ENCODE measurements at regions not wholly inside any gene's neighbourhood (a gene's known extent, or its start where the extent isn't known, plus 50 kb on each side); places are given as distances from the start of the nearest gene placed in this dataset.

- H3K9me3 ChIP-seq (ENCODE audit: control insufficient read depth in 2 of 2, low read length in 2 of 2) = no peaks in the 10 kb centered on the region
- no peak overlapping the region for H3K9ac ChIP-seq (ENCODE audit: low read length in 2 of 2)
- H3K27me3 ChIP-seq (ENCODE audit: control insufficient read depth in 1 of 2, insufficient read depth in 2 of 2, low read length in 2 of 2) = no peaks in the 10 kb centered on the region
- H3K4me3 ChIP-seq (ENCODE audit: low read length in 2 of 2) = no peak overlapping the region
- H3K27ac ChIP-seq (ENCODE audit: low read length) = no peak overlapping the region
- H3K36me3 ChIP-seq (ENCODE audit: control insufficient read depth in 2 of 2, insufficient read depth in 2 of 2, low read length in 2 of 2) = no peaks in the 10 kb centered on the region
- no peaks in the 10 kb centered on the region for H3K4me1 ChIP-seq (ENCODE audit: control insufficient read depth, insufficient read depth, low read length)
Observed at GRCh38 chr1:199155166-199156019, 516.6 kb downstream of the PTPRC start.

- Histone ChIP-seq H3K27ac (ENCODE audit: low read length) (no peak overlapping the region), H3K9me3 (ENCODE audit: control insufficient read depth in 2 of 2, low read length in 2 of 2) (no peaks in the 10 kb centered on the region), H3K4me3 (ENCODE audit: low read length in 2 of 2) (no peak overlapping the region), H3K27me3 (ENCODE audit: control insufficient read depth in 1 of 2, insufficient read depth in 2 of 2, low read length in 2 of 2) (no peaks in the 10 kb centered on the region), H3K36me3 (ENCODE audit: control insufficient read depth in 2 of 2, insufficient read depth in 2 of 2, low read length in 2 of 2) (no peaks in the 10 kb centered on the region), H3K4me1 (ENCODE audit: control insufficient read depth, insufficient read depth, low read length) (no peaks in the 10 kb centered on the region), H3K9ac (ENCODE audit: low read length in 2 of 2) (no peak overlapping the region)
Observed at GRCh38 chr1:199157494-199157893, 518.7 kb downstream of the PTPRC start.

GRCh38 chr1:199160521-199161318, 521.9 kb downstream of the PTPRC start:
- Histone ChIP-seq H3K9ac (ENCODE audit: low read length in 2 of 2) (no peak overlapping the region), H3K27ac (ENCODE audit: low read length) (no peak overlapping the region), H3K36me3 (ENCODE audit: control insufficient read depth in 2 of 2, insufficient read depth in 2 of 2, low read length in 2 of 2) (no peaks in the 10 kb centered on the region), H3K4me3 (ENCODE audit: low read length in 2 of 2) (no peak overlapping the region), H3K27me3 (ENCODE audit: control insufficient read depth in 1 of 2, insufficient read depth in 2 of 2, low read length in 2 of 2) (no peaks in the 10 kb centered on the region), H3K9me3 (ENCODE audit: control insufficient read depth in 2 of 2, low read length in 2 of 2) (no peaks in the 10 kb centered on the region), H3K4me1 (ENCODE audit: control insufficient read depth, insufficient read depth, low read length) (no peaks in the 10 kb centered on the region)

- no peaks in the 10 kb centered on the region for H3K36me3 ChIP-seq (ENCODE audit: control insufficient read depth in 2 of 2, insufficient read depth in 2 of 2, low read length in 2 of 2)
- no peaks in the 10 kb centered on the region for H3K27me3 ChIP-seq (ENCODE audit: control insufficient read depth in 1 of 2, insufficient read depth in 2 of 2, low read length in 2 of 2)
- no peak overlapping the region for H3K9ac ChIP-seq (ENCODE audit: low read length in 2 of 2)
- H3K27ac ChIP-seq (ENCODE audit: low read length) = no peak overlapping the region
- no peaks in the 10 kb centered on the region for H3K9me3 ChIP-seq (ENCODE audit: control insufficient read depth in 2 of 2, low read length in 2 of 2)
- H3K4me3 ChIP-seq (ENCODE audit: low read length in 2 of 2) = no peak overlapping the region
- no peaks in the 10 kb centered on the region for H3K4me1 ChIP-seq (ENCODE audit: control insufficient read depth, insufficient read depth, low read length)
Observed at GRCh38 chr1:199161319-199161680, 522.5 kb downstream of the PTPRC start.

- no peak overlapping the region for H3K4me3 ChIP-seq (ENCODE audit: low read length in 2 of 2)
- no peaks in the 10 kb centered on the region for H3K36me3 ChIP-seq (ENCODE audit: control insufficient read depth in 2 of 2, insufficient read depth in 2 of 2, low read length in 2 of 2)
- no peaks in the 10 kb centered on the region for H3K27me3 ChIP-seq (ENCODE audit: control insufficient read depth in 1 of 2, insufficient read depth in 2 of 2, low read length in 2 of 2)
- no peaks in the 10 kb centered on the region for H3K4me1 ChIP-seq (ENCODE audit: control insufficient read depth, insufficient read depth, low read length)
- no peak overlapping the region for H3K9ac ChIP-seq (ENCODE audit: low read length in 2 of 2)
- H3K9me3 ChIP-seq (ENCODE audit: control insufficient read depth in 2 of 2, low read length in 2 of 2) = no peaks in the 10 kb centered on the region
- no peak overlapping the region for H3K27ac ChIP-seq (ENCODE audit: low read length)
Observed at GRCh38 chr1:199161766-199162303, 523.0 kb downstream of the PTPRC start.

- H3K4me1 ChIP-seq (ENCODE audit: control insufficient read depth, insufficient read depth, low read length) = no peaks in the 10 kb centered on the region
- H3K9me3 ChIP-seq (ENCODE audit: control insufficient read depth in 2 of 2, low read length in 2 of 2) = no peaks in the 10 kb centered on the region
- H3K27me3 ChIP-seq (ENCODE audit: control insufficient read depth in 1 of 2, insufficient read depth in 2 of 2, low read length in 2 of 2) = no peaks in the 10 kb centered on the region
- H3K36me3 ChIP-seq (ENCODE audit: control insufficient read depth in 2 of 2, insufficient read depth in 2 of 2, low read length in 2 of 2) = no peaks in the 10 kb centered on the region
- no peak overlapping the region for H3K4me3 ChIP-seq (ENCODE audit: low read length in 2 of 2)
- H3K27ac ChIP-seq (ENCODE audit: low read length) = no peak overlapping the region
- no peak overlapping the region for H3K9ac ChIP-seq (ENCODE audit: low read length in 2 of 2)
Observed at GRCh38 chr1:199163267-199163666, 524.4 kb downstream of the PTPRC start.

- Histone ChIP-seq H3K4me3 (ENCODE audit: low read length in 2 of 2) (no peak overlapping the region), H3K27ac (ENCODE audit: low read length) (no peak overlapping the region), H3K9ac (ENCODE audit: low read length in 2 of 2) (no peak overlapping the region), H3K36me3 (ENCODE audit: control insufficient read depth in 2 of 2, insufficient read depth in 2 of 2, low read length in 2 of 2) (no peaks in the 10 kb centered on the region), H3K9me3 (ENCODE audit: control insufficient read depth in 2 of 2, low read length in 2 of 2) (no peaks in the 10 kb centered on the region), H3K4me1 (ENCODE audit: control insufficient read depth, insufficient read depth, low read length) (no peaks in the 10 kb centered on the region), H3K27me3 (ENCODE audit: control insufficient read depth in 1 of 2, insufficient read depth in 2 of 2, low read length in 2 of 2) (no peaks in the 10 kb centered on the region)
Observed at GRCh38 chr1:199163670-199164069, 524.8 kb downstream of the PTPRC start.

GRCh38 chr1:199167460-199167859, 528.6 kb downstream of the PTPRC start:
- Histone ChIP-seq H3K27me3 (ENCODE audit: control insufficient read depth in 1 of 2, insufficient read depth in 2 of 2, low read length in 2 of 2) (no peaks in the 10 kb centered on the region), H3K27ac (ENCODE audit: low read length) (no peak overlapping the region), H3K9me3 (ENCODE audit: control insufficient read depth in 2 of 2, low read length in 2 of 2) (no peaks in the 10 kb centered on the region), H3K9ac (ENCODE audit: low read length in 2 of 2) (no peak overlapping the region), H3K36me3 (ENCODE audit: control insufficient read depth in 2 of 2, insufficient read depth in 2 of 2, low read length in 2 of 2) (no peaks in the 10 kb centered on the region), H3K4me3 (ENCODE audit: low read length in 2 of 2) (no peak overlapping the region), H3K4me1 (ENCODE audit: control insufficient read depth, insufficient read depth, low read length) (no peaks in the 10 kb centered on the region)

- Histone ChIP-seq H3K27me3 (ENCODE audit: control insufficient read depth in 1 of 2, insufficient read depth in 2 of 2, low read length in 2 of 2) (no peaks in the 10 kb centered on the region), H3K36me3 (ENCODE audit: control insufficient read depth in 2 of 2, insufficient read depth in 2 of 2, low read length in 2 of 2) (no peaks in the 10 kb centered on the region), H3K9ac (ENCODE audit: low read length in 2 of 2) (no peak overlapping the region), H3K4me3 (ENCODE audit: low read length in 2 of 2) (no peak overlapping the region), H3K27ac (ENCODE audit: low read length) (no peak overlapping the region), H3K9me3 (ENCODE audit: control insufficient read depth in 2 of 2, low read length in 2 of 2) (no peaks in the 10 kb centered on the region), H3K4me1 (ENCODE audit: control insufficient read depth, insufficient read depth, low read length) (no peaks in the 10 kb centered on the region)
Observed at GRCh38 chr1:199168888-199169585, 530.2 kb downstream of the PTPRC start.

- no peak overlapping the region for H3K27ac ChIP-seq (ENCODE audit: low read length)
- H3K9me3 ChIP-seq (ENCODE audit: control insufficient read depth in 2 of 2, low read length in 2 of 2) = no peaks in the 10 kb centered on the region
- H3K9ac ChIP-seq (ENCODE audit: low read length in 2 of 2) = no peak overlapping the region
- H3K4me3 ChIP-seq (ENCODE audit: low read length in 2 of 2) = no peak overlapping the region
- H3K27me3 ChIP-seq (ENCODE audit: control insufficient read depth in 1 of 2, insufficient read depth in 2 of 2, low read length in 2 of 2) = no peaks in the 10 kb centered on the region
- no peaks in the 10 kb centered on the region for H3K4me1 ChIP-seq (ENCODE audit: control insufficient read depth, insufficient read depth, low read length)
- H3K36me3 ChIP-seq (ENCODE audit: control insufficient read depth in 2 of 2, insufficient read depth in 2 of 2, low read length in 2 of 2) = no peaks in the 10 kb centered on the region
Observed at GRCh38 chr1:199170711-199171110, 531.9 kb downstream of the PTPRC start.

Measured in stomach smooth muscle (tissue), 2 donors.